ENCODE measurements at regions not wholly inside any gene's neighbourhood (a gene's known extent, or its start where the extent isn't known, plus 50 kb on each side); places are given as distances from the start of the nearest gene placed in this dataset.

- no peaks in the 10 kb centered on the region for H3K36me3 ChIP-seq
These were observed 132.8 kb upstream of the SDK2 start for GRCh38 chr17:73777131-73777449.

GRCh38 chr17:73782231-73782630 lies 138.0 kb upstream of the SDK2 start:
- no peak for TF ChIP-seq CTCF (IDR thresholded peaks at IDR 0.05; ENCODE audit: low read depth, low read length)
- no peaks in the 10 kb centered on the region for H3K36me3 ChIP-seq

More at GRCh38 chr17:73777131-73777449, 132.8 kb upstream of the SDK2 start:
- H3K27ac ChIP-seq, result no peak overlapping the region
- H3K4me3 ChIP-seq (ENCODE audit: low read depth, low read length), result no peak overlapping the region
- peaks cover 13% of the 10 kb centered on the region for H3K9me3 ChIP-seq (ENCODE audit: severe bottlenecking)
- H3K27me3 ChIP-seq (ENCODE audit: insufficient read depth, low read depth, severe bottlenecking), result no peaks in the 10 kb centered on the region
- DNase-seq, result no peak
- TF ChIP-seq CTCF (IDR thresholded peaks at IDR 0.05; ENCODE audit: low read depth, low read length), result no peak

GRCh38 chr17:73782641-73783381 lies 138.6 kb upstream of the SDK2 start:
- no peaks in the 10 kb centered on the region for H3K27me3 ChIP-seq (ENCODE audit: insufficient read depth, low read depth, severe bottlenecking)
- peak; percentile 82 for DNase-seq
- peak; percentile 83 for TF ChIP-seq CTCF (IDR thresholded peaks at IDR 0.05; ENCODE audit: low read depth, low read length)
- no peak overlapping the region for H3K4me3 ChIP-seq (ENCODE audit: low read depth, low read length)
- no peaks in the 10 kb centered on the region for H3K36me3 ChIP-seq
- H3K9me3 ChIP-seq (ENCODE audit: severe bottlenecking), result peaks cover 5% of the 10 kb centered on the region
- H3K27ac ChIP-seq, result no peak overlapping the region

More at GRCh38 chr17:73782231-73782630, 138.0 kb upstream of the SDK2 start:
- Histone ChIP-seq H3K4me3 (ENCODE audit: low read depth, low read length) (no peak overlapping the region), H3K27ac (no peak overlapping the region), H3K9me3 (ENCODE audit: severe bottlenecking) (peaks cover 5% of the 10 kb centered on the region), H3K27me3 (ENCODE audit: insufficient read depth, low read depth, severe bottlenecking) (no peaks in the 10 kb centered on the region)
- DNase-seq, result no peak

DNA sequence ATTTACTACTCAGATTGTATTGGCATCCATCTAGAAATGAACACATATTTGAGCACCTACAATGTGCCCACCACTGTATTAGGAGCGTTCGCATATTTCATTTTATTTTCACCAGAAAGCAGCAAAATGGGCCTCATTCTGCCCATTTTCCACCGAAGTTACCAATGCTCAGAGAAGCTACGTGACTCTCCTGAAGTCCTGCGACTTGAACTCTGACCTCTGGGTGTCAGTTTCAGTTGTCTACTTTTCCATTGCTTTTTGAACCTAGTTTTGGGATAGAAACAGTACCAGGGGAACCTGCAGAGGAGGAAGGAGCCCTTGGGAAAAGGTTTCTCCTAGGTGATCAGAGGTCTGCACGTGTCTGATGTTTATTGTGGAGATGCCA lies 139.1 kb upstream of the SDK2 start:
- no peak overlapping the region for H3K27ac ChIP-seq
- H3K9me3 ChIP-seq (ENCODE audit: severe bottlenecking), result peaks cover 5% of the 10 kb centered on the region
- H3K4me3 ChIP-seq (ENCODE audit: low read depth, low read length), result no peak overlapping the region
- no peak for TF ChIP-seq CTCF (IDR thresholded peaks at IDR 0.05; ENCODE audit: low read depth, low read length)
- H3K36me3 ChIP-seq, result no peaks in the 10 kb centered on the region
- DNase-seq, result no peak
- H3K27me3 ChIP-seq (ENCODE audit: insufficient read depth, low read depth, severe bottlenecking), result no peaks in the 10 kb centered on the region

DNA sequence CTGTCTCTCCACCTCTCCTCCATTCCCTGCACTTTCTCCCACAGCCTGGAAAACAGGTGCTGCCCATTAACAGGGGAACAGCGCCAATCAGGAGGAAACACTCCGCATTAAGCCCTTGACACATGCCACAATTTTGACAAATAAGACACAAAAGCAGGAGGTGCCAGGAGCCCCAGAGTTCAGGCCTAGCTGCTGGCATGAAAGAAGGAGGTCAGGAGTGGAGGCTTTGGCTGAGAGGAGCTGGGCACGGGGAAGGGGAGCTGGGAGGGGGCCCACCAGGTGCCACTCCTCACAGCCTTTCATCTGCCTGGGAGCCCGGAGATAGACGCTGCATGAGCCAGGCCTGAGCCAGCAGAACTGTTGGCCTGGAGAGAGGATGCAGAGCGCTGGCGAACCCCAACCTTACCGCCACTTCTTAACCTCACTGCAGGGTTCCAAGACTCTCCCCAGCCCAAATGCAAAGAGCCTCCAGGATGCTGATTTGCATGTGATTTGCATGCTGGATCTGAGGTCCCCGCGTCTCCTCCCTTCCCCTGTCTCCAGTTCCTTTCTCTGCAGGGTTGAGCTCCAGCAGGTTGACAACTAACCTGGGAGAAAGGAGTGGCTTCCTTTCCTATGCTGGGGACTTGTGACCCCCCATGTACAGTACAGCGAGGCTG lies 139.8 kb upstream of the SDK2 start:
- Histone ChIP-seq H3K36me3 (no peaks in the 10 kb centered on the region), H3K4me3 (ENCODE audit: low read depth, low read length) (no peak overlapping the region), H3K27me3 (ENCODE audit: insufficient read depth, low read depth, severe bottlenecking) (no peaks in the 10 kb centered on the region), H3K27ac (no peak overlapping the region), H3K9me3 (ENCODE audit: severe bottlenecking) (peaks cover under 1% of the 10 kb centered on the region)
- DNase-seq, result no peak
- TF ChIP-seq CTCF (IDR thresholded peaks at IDR 0.05; ENCODE audit: low read depth, low read length), result no peak
